Right kidney (tissue), 1 donor: ENCODE measurements at regions not wholly inside any gene's neighbourhood (a gene's known extent, or its start where the extent isn't known, plus 50 kb on each side); places are given as distances from the start of the nearest gene placed in this dataset.

Experiments
- DNase-seq: peaks from one replicate; pipeline ENCODE4 v3.0.0-alpha.2; 2016

GRCh38 chr10:90484518-90484917 is 373.3 kb downstream of the HTR7 start:
- no peak for DNase-seq

DNA sequence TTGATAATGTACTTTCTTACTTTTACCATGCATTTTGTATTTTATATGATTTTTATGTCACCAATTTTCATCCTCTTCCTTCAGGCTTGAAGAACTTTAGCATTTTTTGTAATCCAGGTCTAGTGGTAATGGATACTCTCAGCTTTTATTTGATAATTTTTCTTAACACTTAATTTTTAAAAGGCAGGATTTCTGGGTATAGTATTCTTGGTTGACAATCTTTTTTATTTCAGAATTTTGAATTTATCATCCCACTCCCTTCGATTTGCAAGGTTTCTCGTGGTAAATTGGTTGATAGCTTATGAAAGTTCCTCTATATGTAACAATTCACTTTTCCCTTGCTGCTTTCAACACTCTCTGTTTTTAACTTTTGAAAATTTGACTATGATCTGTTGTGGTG is 363.7 kb downstream of the HTR7 start:
- DNase-seq: no peak

DNA sequence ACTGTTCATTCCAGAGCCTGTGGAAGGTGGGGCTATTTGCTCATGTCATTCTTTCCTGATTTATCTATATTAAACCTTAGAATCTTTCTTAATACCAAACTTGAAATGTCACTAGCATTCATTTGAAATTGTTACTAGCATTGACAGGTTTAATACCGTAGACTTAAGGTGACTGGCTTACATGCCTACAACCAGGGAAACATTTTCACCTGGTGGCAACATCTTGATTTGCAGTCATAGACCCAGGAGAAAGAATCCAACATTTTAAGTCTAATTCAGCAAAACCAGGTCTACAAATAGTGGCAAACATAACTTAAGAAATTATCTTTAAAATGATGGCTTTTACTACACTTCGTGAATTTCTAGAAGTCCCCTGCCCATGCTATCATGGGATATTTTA is 353.7 kb downstream of the HTR7 start:
- no peak for DNase-seq

DNA sequence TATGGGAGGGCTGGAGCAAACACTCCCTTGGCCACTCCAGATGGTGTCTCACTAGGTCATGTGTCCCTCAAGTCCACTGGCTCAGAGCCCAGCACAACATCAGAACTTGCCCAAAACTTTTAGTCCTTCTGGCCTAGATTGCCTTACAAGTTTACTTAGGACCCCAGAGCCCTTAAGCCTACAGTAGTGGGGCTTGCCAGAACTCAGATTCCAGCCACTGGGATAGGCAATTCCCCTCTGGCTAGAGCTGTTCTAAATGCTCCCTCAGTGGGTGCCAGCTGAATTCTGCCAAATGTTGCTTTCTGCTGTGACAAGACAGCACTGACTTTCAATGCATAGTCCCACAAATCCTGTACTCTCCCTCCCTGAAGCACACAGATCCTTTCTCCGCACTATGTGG is 331.1 kb downstream of the HTR7 start:
- DNase-seq: no peak

GRCh38 chr10:90530521-90530920 is 327.3 kb downstream of the HTR7 start:
- no peak for DNase-seq

DNA sequence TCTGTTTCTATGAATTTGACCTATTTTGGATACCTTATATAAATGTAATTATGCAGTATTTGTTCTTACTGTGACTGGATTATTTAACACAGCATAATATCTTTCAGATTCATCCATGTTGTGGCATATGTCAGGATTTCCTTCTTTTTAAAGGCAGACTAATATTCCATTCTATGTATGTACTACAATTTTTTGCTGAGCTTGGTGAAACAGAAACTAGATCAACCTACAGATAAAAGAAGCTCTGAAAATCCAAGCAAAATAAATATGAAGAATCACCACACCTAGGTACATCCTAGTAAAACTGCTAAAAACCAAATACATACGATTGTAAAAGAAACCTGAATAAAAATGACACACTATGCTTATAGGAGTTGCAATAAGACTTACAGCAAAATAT is 300.5 kb downstream of the HTR7 start:
- DNase-seq: no peak

GRCh38 chr10:90560331-90560730 is 297.5 kb downstream of the HTR7 start:
- no peak for DNase-seq

DNA sequence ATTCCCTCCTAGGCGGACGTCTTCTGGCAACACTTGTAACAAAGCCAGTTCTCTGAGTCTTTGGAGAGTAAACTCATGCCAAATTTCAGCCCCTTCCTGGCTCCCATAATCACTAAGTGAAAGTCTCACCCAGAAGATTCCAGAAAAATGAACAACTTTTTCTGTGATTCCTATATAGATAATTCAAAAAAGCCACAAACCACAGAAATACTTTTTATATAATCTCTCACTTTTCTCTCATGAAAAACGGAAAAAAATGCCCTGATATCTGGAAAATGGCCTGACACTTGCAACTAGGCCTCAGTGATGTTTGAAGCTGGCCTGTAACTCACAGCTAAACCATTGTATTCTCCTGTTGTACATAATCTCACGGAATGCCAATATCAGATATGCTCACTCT is 296.2 kb downstream of the HTR7 start:
- DNase-seq: no peak

- no peak for DNase-seq
These were observed 286.2 kb downstream of the HTR7 start for GRCh38 chr10:90571481-90572258.

GRCh38 chr10:90575125-90575524 is 282.7 kb downstream of the HTR7 start:
- DNase-seq: no peak

- DNase-seq: no peak
These were observed 280.3 kb downstream of the HTR7 start for GRCh38 chr10:90577569-90577968.

GRCh38 chr10:90579602-90580242 is 278.1 kb downstream of the HTR7 start:
- no peak for DNase-seq

DNA sequence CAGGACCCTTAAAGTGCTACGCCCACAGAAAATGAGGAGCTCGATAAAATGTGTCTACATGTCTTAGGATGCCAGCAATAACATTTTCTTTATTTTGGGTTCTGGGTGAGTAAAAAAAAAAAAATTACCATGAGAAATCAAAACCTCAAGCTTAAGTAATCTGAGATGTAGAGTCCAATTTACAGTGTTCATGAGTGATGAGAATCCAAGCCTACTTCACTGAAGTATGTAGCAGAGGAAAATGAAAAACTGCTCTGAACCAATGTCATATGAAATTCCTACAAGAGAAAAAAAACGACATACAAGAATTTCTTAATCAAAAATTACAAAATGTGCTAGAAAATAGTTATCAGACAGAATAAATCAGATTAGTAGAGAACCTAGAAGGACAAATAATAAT is 274.4 kb downstream of the HTR7 start:
- no peak for DNase-seq

- no peak for DNase-seq
These were observed 270.8 kb downstream of the HTR7 start for GRCh38 chr10:90587081-90587491.

GRCh38 chr10:90587561-90587960 is 270.3 kb downstream of the HTR7 start:
- no peak for DNase-seq

- DNase-seq: no peak
These were observed 269.6 kb downstream of the HTR7 start for GRCh38 chr10:90588222-90588621.

GRCh38 chr10:90589825-90590224 is 268.0 kb downstream of the HTR7 start:
- DNase-seq: no peak

- DNase-seq: no peak
These were observed 266.2 kb downstream of the HTR7 start for GRCh38 chr10:90591629-90592028.

- DNase-seq: no peak
These were observed 265.1 kb downstream of the HTR7 start for GRCh38 chr10:90592638-90593302.

GRCh38 chr10:90598513-90598912 is 259.3 kb downstream of the HTR7 start:
- DNase-seq: no peak

GRCh38 chr10:90602862-90603610 is 254.8 kb downstream of the HTR7 start:
- DNase-seq: no peak

DNA sequence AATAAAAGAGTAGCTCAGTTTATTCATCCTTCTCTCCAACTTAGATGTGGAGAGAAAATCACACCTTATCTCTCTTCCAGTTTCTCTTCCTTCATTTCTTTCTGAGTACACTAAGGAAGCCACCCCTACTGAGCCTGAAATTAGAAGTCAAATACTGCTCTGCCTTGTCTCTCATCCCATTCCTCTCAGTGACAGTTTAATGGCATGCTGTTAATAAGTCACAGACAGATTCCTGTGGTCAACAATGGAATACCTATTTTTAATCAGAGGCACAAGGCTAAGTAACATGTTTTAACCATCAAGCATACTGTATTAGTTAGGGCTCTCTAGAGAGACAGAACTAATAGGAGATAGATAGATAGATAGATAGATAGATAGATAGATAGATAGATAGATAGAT is 253.2 kb downstream of the HTR7 start:
- DNase-seq: no peak

DNA sequence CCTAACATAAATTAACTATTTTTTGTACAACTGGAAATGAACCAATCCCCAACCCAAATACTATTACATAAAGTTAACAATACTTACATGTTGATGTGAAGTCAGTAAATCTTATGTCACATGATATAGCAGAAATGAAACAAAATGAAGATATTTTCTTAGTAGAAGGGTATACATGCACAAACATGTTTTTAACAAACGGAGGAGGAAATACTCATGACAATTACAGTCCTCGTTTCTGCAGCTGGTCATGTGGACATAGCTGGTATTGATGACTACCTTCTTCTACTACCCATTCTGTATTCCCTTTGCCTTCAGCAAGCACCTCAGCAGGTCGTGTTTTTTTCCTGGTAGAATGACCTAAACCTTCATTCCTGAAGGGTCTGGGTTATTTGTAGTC is 252.3 kb downstream of the HTR7 start:
- no peak for DNase-seq
